ENCODE measurements at regions not wholly inside any gene's neighbourhood (a gene's known extent, or its start where the extent isn't known, plus 50 kb on each side); places are given as distances from the start of the nearest gene placed in this dataset.

DNA sequence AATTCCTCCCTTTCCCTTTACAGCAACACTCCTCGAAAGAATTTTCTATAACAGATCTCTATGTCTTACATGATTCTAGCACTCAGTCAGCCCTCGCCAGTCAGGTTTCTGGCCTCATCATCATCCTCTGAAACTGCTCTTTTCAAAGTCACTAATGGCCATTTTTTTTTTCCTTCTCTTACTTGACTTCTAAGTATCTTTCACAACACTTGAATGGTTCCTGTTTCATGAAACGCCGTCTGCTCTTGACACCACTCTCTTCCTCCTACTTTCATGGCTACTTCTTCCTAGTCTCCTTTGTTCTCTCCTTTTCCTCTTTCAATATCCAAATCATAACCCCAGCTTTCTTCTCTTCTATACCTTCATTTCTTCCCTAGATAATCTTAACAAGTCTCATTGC, 100.5 kb upstream of the NRP1 start:
- no peaks in the 10 kb centered on the region for H3K4me1 ChIP-seq (ENCODE audit: control insufficient read depth in 2 of 2, insufficient read depth in 2 of 2, low read length in 2 of 2)
- Mint-ChIP-seq H3K9me3 (ENCODE audit: insufficient read depth) (no peaks in the 10 kb centered on the region), H3K4me3 (no peak overlapping the region), H3K4me1 (no peaks in the 10 kb centered on the region), H3K27me3 (no peaks in the 10 kb centered on the region), H3K27ac (no peak overlapping the region)
- WGBS (ENCODE audit: insufficient coverage), result 48% methylated on average over 4 of the region's 4 CpGs
- TF ChIP-seq EZH2 (IDR thresholded peaks at IDR 0.05; ENCODE audit: borderline replicate concordance, insufficient read depth, low read depth, low read length, poor library complexity, severe bottlenecking), result no peak
- TF ChIP-seq, protein P1, sequence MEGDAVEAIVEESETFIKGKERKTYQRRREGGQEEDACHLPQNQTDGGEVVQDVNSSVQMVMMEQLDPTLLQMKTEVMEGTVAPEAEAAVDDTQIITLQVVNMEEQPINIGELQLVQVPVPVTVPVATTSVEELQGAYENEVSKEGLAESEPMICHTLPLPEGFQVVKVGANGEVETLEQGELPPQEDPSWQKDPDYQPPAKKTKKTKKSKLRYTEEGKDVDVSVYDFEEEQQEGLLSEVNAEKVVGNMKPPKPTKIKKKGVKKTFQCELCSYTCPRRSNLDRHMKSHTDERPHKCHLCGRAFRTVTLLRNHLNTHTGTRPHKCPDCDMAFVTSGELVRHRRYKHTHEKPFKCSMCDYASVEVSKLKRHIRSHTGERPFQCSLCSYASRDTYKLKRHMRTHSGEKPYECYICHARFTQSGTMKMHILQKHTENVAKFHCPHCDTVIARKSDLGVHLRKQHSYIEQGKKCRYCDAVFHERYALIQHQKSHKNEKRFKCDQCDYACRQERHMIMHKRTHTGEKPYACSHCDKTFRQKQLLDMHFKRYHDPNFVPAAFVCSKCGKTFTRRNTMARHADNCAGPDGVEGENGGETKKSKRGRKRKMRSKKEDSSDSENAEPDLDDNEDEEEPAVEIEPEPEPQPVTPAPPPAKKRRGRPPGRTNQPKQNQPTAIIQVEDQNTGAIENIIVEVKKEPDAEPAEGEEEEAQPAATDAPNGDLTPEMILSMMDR (IDR thresholded peaks at IDR 0.05), result no peak
- DNase-seq (no peak), ATAC-seq (ENCODE audit: low read depth) (no peak)
- H3K27ac ChIP-seq (ENCODE audit: low read length in 2 of 2), result no peak overlapping the region
- H4K20me1 ChIP-seq (ENCODE audit: control insufficient read depth, insufficient read depth, low read length, poor library complexity, severe bottlenecking), result no peaks in the 10 kb centered on the region
- H3K9me3 ChIP-seq (ENCODE audit: control extremely low read depth in 1 of 3, control insufficient read depth in 2 of 3, insufficient read depth in 1 of 3, low read length in 2 of 3), result no peaks in the 10 kb centered on the region
- no peak overlapping the region for H3K9ac ChIP-seq (ENCODE audit: low read length)
- no peaks in the 10 kb centered on the region for H3K27me3 ChIP-seq (replicated peaks in 1 of 4; ENCODE audit: control extremely low read depth in 1 of 4, control insufficient read depth in 3 of 4, insufficient read depth in 4 of 4, low read length in 3 of 4)
- ChIA-PET POLR2A (no interaction called here), CTCF (no interaction called here)
- H2AFZ ChIP-seq (ENCODE audit: insufficient read depth, low read depth, low read length, poor library complexity, severe bottlenecking), result no peak overlapping the region
- H3K4me2 ChIP-seq (replicated peaks; ENCODE audit: low read depth, low read length, poor library complexity, severe bottlenecking), result no peak overlapping the region
- no peaks in the 10 kb centered on the region for H3K79me2 ChIP-seq (ENCODE audit: control insufficient read depth, insufficient read depth, low read length)
- H3K36me3 ChIP-seq (replicated peaks in 1 of 2; ENCODE audit: control extremely low read depth in 1 of 2, control insufficient read depth in 1 of 2, extremely low read depth in 1 of 2, insufficient read depth in 2 of 2, low read length in 1 of 2), result no peaks in the 10 kb centered on the region
- no peak overlapping the region for H3K4me3 ChIP-seq (ENCODE audit: control extremely low read depth in 1 of 5, extremely low read depth in 1 of 5, insufficient read depth in 1 of 5, low read depth in 2 of 5, low read length in 4 of 5)
- intact Hi-C loops (cut with micrococcal nuclease), result no loop called here

DNA sequence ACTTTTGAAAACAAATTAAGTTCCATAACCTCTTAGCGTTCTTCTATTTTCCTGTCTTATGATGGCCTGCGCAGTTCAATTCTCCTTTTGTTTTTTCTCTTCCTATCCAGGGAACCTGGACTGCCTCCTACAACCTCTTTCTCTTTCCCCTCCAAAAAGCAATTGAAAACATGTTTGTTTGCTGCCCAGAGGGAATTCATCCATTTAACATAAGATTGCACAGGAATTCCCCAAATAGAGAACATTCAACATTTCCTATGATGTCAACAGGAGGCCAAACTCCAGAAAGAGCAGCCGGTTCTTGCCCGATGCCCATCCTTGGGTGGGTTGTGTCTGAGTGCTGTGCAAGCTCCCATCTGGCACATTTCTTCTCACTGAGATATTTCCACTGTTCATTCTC, 94.2 kb upstream of the NRP1 start:
- Mint-ChIP-seq H3K27me3 (no peaks in the 10 kb centered on the region), H3K9me3 (ENCODE audit: insufficient read depth) (no peaks in the 10 kb centered on the region), H3K27ac (no peak overlapping the region), H3K4me3 (no peak overlapping the region), H3K4me1 (no peaks in the 10 kb centered on the region)
- Histone ChIP-seq H3K4me1 (ENCODE audit: control insufficient read depth in 2 of 2, insufficient read depth in 2 of 2, low read length in 2 of 2) (no peaks in the 10 kb centered on the region), H3K9ac (ENCODE audit: low read length) (no peak overlapping the region), H3K4me3 (ENCODE audit: control extremely low read depth in 1 of 5, extremely low read depth in 1 of 5, insufficient read depth in 1 of 5, low read depth in 2 of 5, low read length in 4 of 5) (no peak overlapping the region), H3K4me2 (replicated peaks; ENCODE audit: low read depth, low read length, poor library complexity, severe bottlenecking) (no peak overlapping the region), H3K79me2 (ENCODE audit: control insufficient read depth, insufficient read depth, low read length) (no peaks in the 10 kb centered on the region), H3K27me3 (replicated peaks in 1 of 4; ENCODE audit: control extremely low read depth in 1 of 4, control insufficient read depth in 3 of 4, insufficient read depth in 4 of 4, low read length in 3 of 4) (no peaks in the 10 kb centered on the region), H3K36me3 (replicated peaks in 1 of 2; ENCODE audit: control extremely low read depth in 1 of 2, control insufficient read depth in 1 of 2, extremely low read depth in 1 of 2, insufficient read depth in 2 of 2, low read length in 1 of 2) (no peaks in the 10 kb centered on the region), H4K20me1 (ENCODE audit: control insufficient read depth, insufficient read depth, low read length, poor library complexity, severe bottlenecking) (no peaks in the 10 kb centered on the region), H3K27ac (ENCODE audit: low read length in 2 of 2) (no peak overlapping the region), H3K9me3 (ENCODE audit: control extremely low read depth in 1 of 3, control insufficient read depth in 2 of 3, insufficient read depth in 1 of 3, low read length in 2 of 3) (no peaks in the 10 kb centered on the region), H2AFZ (ENCODE audit: insufficient read depth, low read depth, low read length, poor library complexity, severe bottlenecking) (no peak overlapping the region)
- intact Hi-C loops (cut with micrococcal nuclease), result no loop called here
- ChIA-PET POLR2A (no interaction called here), CTCF (no interaction called here)
- WGBS (ENCODE audit: insufficient coverage), result 100% methylated on average over 2 of the region's 4 CpGs
- TF ChIP-seq, protein P1 (IDR thresholded peaks at IDR 0.05), result no peak
- TF ChIP-seq EZH2 (IDR thresholded peaks at IDR 0.05; ENCODE audit: borderline replicate concordance, insufficient read depth, low read depth, low read length, poor library complexity, severe bottlenecking), result no peak
- DNase-seq (no peak), ATAC-seq (ENCODE audit: low read depth) (no peak)

All from B cell (primary cell).